Fibroblast of lung (primary cell): ENCODE measurements at regions not wholly inside any gene's neighbourhood (a gene's known extent, or its start where the extent isn't known, plus 50 kb on each side); places are given as distances from the start of the nearest gene placed in this dataset.
"Not testable (repeated sequence)": the region's sequence is repeated elsewhere in the genome, so short reads cannot be mapped to it uniquely, and the experiment has no call there.

Source experiments
- EZH2 ChIP-seq: IDR thresholded peaks from 2 replicates; pipeline ENCODE4 v1.5.1; 2012; ENCODE audit warnings: low read length, control low read depth, mild to moderate bottlenecking; ENCODE audit errors: missing control alignments
- TF ChIP-seq, protein P1 (sequence below), 2 donors: IDR thresholded peaks in 1 of 2; conservative IDR thresholded peaks in 1 of 2; 1 replicate in 1 of 2; 2 replicates in 1 of 2; pipeline ENCODE4 v1.5.1; 2011 to 2012; ENCODE audit warnings: low read length in 2 of 2, control low read depth in 1 of 2, inconsistent platforms in 1 of 2, low read depth in 1 of 2, mild to moderate bottlenecking in 1 of 2

DNA sequence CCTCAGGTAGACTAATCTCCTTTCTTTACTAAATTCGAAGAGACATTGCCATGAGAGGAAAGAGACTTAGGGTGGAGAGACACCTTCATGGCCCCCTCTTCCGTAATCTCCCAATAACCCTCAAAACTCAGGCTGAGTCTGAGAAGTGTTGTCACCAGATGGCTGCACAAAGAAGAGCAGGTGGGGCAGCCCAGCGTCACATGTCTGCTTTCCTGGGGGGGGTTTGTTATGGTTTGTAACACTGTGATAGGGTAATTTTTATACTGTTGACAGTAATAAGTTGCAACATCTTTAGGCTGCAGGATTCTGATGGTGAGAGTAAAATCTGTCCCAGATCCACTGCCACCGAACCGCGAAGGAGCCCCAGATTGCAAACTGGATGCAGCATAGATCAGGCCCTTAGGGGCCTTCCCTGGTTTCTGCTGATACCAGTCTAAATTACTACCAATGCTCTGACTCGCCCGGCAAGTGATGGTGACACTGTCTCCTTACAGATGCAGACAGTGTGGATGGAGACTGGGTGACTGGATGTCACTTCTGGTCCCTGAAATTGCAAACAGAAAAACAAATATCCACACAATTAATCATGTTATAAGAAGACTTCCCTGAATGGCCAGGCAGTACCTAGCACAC is 595.1 kb downstream of the RPIA start:
- TF ChIP-seq, protein P1, sequence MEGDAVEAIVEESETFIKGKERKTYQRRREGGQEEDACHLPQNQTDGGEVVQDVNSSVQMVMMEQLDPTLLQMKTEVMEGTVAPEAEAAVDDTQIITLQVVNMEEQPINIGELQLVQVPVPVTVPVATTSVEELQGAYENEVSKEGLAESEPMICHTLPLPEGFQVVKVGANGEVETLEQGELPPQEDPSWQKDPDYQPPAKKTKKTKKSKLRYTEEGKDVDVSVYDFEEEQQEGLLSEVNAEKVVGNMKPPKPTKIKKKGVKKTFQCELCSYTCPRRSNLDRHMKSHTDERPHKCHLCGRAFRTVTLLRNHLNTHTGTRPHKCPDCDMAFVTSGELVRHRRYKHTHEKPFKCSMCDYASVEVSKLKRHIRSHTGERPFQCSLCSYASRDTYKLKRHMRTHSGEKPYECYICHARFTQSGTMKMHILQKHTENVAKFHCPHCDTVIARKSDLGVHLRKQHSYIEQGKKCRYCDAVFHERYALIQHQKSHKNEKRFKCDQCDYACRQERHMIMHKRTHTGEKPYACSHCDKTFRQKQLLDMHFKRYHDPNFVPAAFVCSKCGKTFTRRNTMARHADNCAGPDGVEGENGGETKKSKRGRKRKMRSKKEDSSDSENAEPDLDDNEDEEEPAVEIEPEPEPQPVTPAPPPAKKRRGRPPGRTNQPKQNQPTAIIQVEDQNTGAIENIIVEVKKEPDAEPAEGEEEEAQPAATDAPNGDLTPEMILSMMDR (conservative IDR thresholded peaks at IDR 0.05 in 1 of 2, IDR thresholded peaks at IDR 0.05 in 1 of 2; ENCODE audit: low read depth in 1 of 2, low read length in 2 of 2) = not testable (repeated sequence)
- not testable (repeated sequence) for TF ChIP-seq EZH2
